Activated naive CD4-positive, alpha-beta T cell treated with anti-CD3 and anti-CD28 coated beads, Interleukin-2, amount 50 U/mL, for 72 hours (primary cell): ENCODE measurements at regions not wholly inside any gene's neighbourhood (a gene's known extent, or its start where the extent isn't known, plus 50 kb on each side); places are given as distances from the start of the nearest gene placed in this dataset.

Experiments used
- ATAC-seq, 2 donors: fragments of 150-1000 bp; cut with Tn5 transposase; 2 replicates each; pipeline ENCODE4 v1.10.0; 2021; ENCODE audit warnings: mild to moderate bottlenecking in 2 of 2, moderate library complexity in 2 of 2
- DNase-seq, 2 donors: peaks; one replicate each; pipeline ENCODE4 v3.0.0; 2021 to 2022; ENCODE audit warnings: low spot score in 2 of 2
- H3K27ac Mint-ChIP-seq, 2 donors: one replicate each; pipeline ENCODE4 v1.8.0; 2022; ENCODE audit warnings: mild to moderate bottlenecking in 2 of 2, mixed read lengths in 2 of 2
- H3K36me3 Mint-ChIP-seq, 2 donors: one replicate each; pipeline ENCODE4 v1.8.0; 2022; ENCODE audit warnings: mixed read lengths in 2 of 2
- H3K9me3 Mint-ChIP-seq, 2 donors: one replicate each; pipeline ENCODE4 v1.8.0; 2022; ENCODE audit warnings: mixed read lengths in 2 of 2

DNA sequence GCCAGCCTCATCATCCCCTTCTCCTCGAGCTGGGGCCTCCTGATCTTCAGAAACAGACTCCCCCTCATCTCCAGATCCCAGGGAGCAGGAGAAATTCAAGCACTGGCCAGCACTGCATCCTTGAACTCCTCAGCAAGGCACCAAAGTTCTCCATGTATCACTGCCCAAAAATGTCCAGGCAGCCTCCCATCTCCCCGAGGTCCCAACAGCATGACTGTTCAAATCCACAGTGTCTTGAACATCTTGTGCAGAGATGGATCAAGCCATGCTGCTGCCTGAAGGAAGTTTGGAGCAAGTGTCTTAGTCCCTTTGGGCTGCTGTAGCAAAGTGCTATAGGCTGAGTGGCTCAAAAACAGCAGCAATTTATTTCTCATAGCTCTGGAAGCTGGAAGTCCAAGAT is 115.5 kb upstream of the GALNT17 start:
- peaks cover 27 to 34% of the 10 kb centered on the region in 2 donors for H3K9me3 Mint-ChIP-seq
- H3K36me3 Mint-ChIP-seq: peaks cover 6 to 11% of the 10 kb centered on the region in 2 donors
- ATAC-seq (no peak), DNase-seq (no peak)
- H3K27ac Mint-ChIP-seq: no peak overlapping the region

DNA sequence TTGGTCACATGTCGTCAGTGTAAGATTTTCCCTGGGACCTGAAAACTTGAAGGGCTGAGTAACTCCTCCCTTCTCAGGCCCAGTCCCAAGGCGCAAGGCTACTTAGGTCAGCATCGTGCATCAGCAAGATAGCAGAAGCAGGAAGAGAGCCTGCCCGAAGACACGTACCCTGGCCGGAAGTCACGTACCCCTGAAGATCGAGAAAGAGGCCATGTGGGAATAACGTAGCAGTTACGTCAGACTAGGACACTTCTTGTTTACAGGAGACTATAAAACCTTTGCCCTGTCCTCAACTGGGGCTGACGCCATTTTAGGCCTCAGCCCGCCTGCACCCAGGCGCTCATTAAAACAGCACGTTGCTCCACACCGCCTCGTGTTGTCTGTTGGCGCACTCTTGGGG is 114.3 kb upstream of the GALNT17 start:
- H3K9me3 Mint-ChIP-seq: peaks cover 33 to 34% of the 10 kb centered on the region in 2 donors
- ATAC-seq (no peak), DNase-seq (no peak)
- peaks cover 6 to 16% of the 10 kb centered on the region in 2 donors for H3K36me3 Mint-ChIP-seq
- no peak overlapping the region for H3K27ac Mint-ChIP-seq

- Mint-ChIP-seq H3K27ac (no peak overlapping the region), H3K36me3 (peaks cover 6 to 16% of the 10 kb centered on the region in 2 donors), H3K9me3 (peaks cover 29 to 33% of the 10 kb centered on the region in 2 donors)
- DNase-seq (no peak), ATAC-seq (no peak)
These were observed 112.2 kb upstream of the GALNT17 start for GRCh38 chr7:71019706-71020105.

DNA sequence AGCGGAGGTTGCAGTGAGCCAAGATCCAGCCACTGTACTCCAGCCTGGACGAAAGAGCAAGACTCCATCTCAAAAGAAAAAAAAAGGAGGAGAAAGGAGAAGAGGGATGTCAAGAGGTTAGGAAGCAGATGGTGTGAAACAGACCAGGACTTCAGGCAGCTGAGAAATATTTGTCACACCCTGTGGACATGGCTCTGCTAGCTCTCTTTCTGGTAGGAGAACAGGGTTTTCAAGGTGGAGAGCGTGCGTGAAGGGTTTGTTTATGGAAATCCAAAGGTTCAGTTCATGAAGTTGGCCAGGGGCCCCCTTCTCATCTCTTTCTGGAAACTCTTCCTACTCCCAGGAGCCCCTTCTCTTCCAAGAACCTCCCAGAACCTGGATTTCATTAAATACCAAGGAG is 110.8 kb upstream of the GALNT17 start:
- Mint-ChIP-seq H3K27ac (no peak overlapping the region), H3K36me3 (peaks cover 0 to 24% of the 10 kb centered on the region in 2 donors), H3K9me3 (peaks cover 23 to 26% of the 10 kb centered on the region in 2 donors)
- DNase-seq (no peak), ATAC-seq (no peak)

DNA sequence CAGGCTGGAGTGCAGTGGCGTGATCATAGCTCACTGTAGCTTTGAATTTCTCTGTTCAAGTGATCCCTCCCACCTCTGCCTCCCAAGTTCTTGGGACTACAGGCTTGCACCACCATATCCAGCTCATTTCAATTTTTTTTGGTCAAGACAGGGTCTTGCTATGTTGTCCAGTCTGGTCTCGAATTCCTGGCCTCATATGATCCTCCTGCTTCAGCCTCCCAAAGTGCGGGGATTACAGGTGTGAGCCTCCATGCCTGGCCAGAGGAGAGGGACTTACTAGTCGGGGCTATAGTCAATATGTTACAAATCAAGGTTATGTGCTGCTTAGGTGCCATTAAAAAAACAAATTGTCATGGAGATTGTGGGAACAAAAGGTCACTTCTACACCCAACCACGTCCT is 105.3 kb upstream of the GALNT17 start:
- ATAC-seq (no peak), DNase-seq (no peak)
- Mint-ChIP-seq H3K36me3 (peaks cover 0 to 10% of the 10 kb centered on the region in 2 donors), H3K27ac (no peak overlapping the region), H3K9me3 (peaks cover 7 to 14% of the 10 kb centered on the region in 2 donors)

DNA sequence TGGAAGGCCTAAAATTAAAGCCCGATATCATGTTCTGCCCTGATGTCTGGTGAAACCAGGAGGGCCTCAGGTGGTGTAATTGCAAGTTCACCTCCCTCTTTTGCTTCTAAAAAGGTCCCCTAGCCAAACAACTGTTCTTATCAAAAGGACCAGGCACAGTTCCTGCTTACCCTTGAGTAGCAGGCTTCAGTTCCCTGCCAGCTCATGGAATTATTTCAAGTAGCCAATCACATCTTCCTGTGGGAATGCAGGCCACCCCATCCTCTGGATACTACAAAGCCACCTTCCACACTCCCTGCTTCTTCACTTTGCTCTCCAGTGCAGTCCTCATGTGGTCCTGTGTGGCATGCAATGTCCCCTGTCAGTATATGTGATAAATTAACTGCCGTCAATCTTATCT is 97.7 kb upstream of the GALNT17 start:
- DNase-seq (no peak), ATAC-seq (no peak)
- Mint-ChIP-seq H3K36me3 (peaks cover 0 to 17% of the 10 kb centered on the region in 2 donors), H3K9me3 (peaks cover 18 to 28% of the 10 kb centered on the region in 2 donors), H3K27ac (no peak overlapping the region)

DNA sequence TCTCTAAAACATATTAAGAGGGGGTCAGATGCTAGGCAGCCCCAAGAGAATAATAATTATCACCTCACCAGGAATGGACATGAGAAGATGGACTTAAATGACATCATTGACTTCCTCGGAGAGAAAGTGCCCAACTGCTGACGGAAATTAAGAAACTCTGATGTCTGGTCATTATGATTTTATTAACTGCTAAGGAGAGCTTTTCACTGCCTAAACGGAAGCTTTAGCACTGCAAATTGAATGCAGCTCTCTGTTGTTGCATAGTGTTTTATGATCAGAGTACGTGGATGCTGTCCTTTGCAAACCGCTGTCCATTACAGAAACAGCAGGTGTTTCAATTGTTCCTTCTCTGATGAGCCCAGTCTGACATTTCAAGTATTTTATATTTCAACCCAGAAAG is 89.4 kb upstream of the GALNT17 start:
- H3K27ac Mint-ChIP-seq: no peak overlapping the region
- peaks cover 0 to 20% of the 10 kb centered on the region in 2 donors for H3K36me3 Mint-ChIP-seq
- no peak for ATAC-seq
- H3K9me3 Mint-ChIP-seq: peaks cover 18 to 24% of the 10 kb centered on the region in 2 donors
- no peak for DNase-seq

DNA sequence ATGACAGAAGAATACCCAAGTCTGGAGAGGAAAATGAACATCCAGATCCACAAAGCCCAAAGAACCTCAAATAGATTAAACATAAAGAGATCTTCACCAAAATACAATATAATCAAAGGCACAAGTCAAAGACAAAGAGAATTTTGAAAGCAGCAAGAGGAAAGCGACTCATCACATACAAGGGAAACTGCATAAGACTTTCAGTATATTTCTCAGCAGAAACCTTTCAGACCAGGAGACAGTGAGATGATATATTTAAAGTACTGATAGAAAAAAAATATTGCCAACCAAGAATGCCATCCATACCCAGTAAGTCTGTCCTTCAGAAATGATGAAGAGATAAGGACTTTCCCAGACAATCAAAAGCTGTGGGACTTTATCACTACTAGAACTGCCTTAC is 81.5 kb upstream of the GALNT17 start:
- peaks cover 14 to 33% of the 10 kb centered on the region in 2 donors for H3K36me3 Mint-ChIP-seq

DNA sequence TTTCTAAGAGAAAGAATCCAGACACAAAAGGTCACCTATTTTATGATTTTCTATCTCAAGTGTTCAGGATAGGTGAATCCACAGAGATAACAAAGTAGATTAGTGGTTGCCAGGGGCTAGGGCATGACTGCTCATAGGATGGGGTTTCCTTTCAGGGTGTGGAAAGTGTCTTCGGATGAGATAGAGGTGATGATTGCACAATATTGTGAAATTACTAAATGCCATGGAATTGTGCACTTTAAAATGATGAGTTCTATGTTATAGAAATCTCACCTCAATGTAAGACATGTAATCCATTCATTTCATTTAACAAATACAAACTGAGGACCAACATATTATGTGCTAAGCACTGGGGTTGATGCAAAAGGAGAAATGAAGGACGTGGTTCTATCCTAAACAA is 76.4 kb upstream of the GALNT17 start:
- H3K36me3 Mint-ChIP-seq: peaks cover 6 to 20% of the 10 kb centered on the region in 2 donors
- no peak overlapping the region for H3K27ac Mint-ChIP-seq
- DNase-seq (no peak), ATAC-seq (no peak)
- peaks cover 15 to 23% of the 10 kb centered on the region in 2 donors for H3K9me3 Mint-ChIP-seq

More for the DNA sequence above, 81.5 kb upstream of the GALNT17 start:
- DNase-seq: no peak
- H3K9me3 Mint-ChIP-seq: peaks cover 24 to 25% of the 10 kb centered on the region in 2 donors
- H3K27ac Mint-ChIP-seq: no peak overlapping the region
- ATAC-seq: no peak

DNA sequence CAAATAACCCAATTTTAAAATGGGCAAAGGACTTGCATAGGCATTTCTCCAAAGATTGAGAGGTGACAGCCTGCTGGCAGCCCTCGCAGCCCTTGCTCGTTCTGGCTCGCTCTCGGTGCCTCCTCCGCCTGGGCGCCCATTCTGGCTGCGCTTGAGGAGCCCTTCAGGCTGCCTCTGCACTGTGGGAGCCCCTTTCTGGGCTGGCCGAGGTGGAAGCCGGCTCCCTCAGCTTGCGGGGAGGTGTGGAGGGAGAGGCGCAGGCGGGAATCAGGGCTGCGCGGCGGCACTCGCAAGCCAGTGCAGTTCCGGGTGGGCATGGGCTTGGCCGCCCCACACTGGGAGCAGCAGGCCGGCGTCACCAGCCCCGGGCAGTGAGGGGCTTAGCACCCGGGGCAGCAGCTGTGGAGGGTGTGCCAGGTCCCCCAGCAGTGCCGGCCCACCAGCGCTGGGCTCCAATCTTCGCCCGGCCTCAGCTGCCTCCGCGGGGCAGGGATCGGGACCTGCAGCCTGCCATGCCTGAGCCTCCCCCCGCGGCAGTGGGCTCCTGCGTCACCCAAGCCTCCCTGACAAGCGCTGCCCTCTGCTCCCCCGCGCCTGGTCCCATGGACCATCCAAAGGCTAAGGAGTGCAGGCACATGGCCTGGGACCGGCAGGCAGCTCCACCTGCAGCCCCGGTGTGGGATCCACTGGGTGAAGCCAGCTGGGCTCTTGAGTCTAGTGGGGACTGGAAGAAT is 54.0 kb upstream of the GALNT17 start:
- no peak for DNase-seq
- no peak for ATAC-seq

More for the DNA sequence above, 54.0 kb upstream of the GALNT17 start:
- Mint-ChIP-seq H3K9me3 (peaks cover 35 to 43% of the 10 kb centered on the region in 2 donors), H3K36me3 (peaks cover 4 to 20% of the 10 kb centered on the region in 2 donors), H3K27ac (no peak overlapping the region)
